ACC112 (cell line): ENCODE measurements at regions not wholly inside any gene's neighbourhood (a gene's known extent, or its start where the extent isn't known, plus 50 kb on each side); places are given as distances from the start of the nearest gene placed in this dataset.

Experiments
- H2AFZ ChIP-seq: fragments of 200-600 bp; sonication (generic); one replicate; pipeline ENCODE4 v1.6.0; 2017; ENCODE audit warnings: antibody characterized with exemption, low read length; ENCODE audit not compliant: unreplicated experiment
- H3K27ac ChIP-seq: fragments of 200-600 bp; sonication (generic); 2 replicates; pipeline ENCODE4 v1.5.1; 2014; ENCODE audit warnings: low read depth, mild to moderate bottlenecking, antibody characterized with exemption, low read length, moderate library complexity
- H3K27me3 ChIP-seq: fragments of 200-600 bp; sonication (generic); 2 replicates; pipeline ENCODE4 v1.6.1; 2014; ENCODE audit warnings: mild to moderate bottlenecking, antibody characterized with exemption, low read length, moderate library complexity, mixed read lengths; ENCODE audit not compliant: insufficient read depth
- H3K36me3 ChIP-seq: fragments of 200-600 bp; sonication (generic); 2 replicates; pipeline ENCODE4 v1.6.1; 2016; ENCODE audit warnings: mild to moderate bottlenecking, antibody characterized with exemption, low read length, moderate library complexity, mixed read lengths; ENCODE audit not compliant: insufficient read depth
- H3K4me1 ChIP-seq: fragments of 200-600 bp; sonication (generic); one replicate; pipeline ENCODE4 v1.6.1; 2016; ENCODE audit warnings: low read length, mixed read lengths; ENCODE audit not compliant: insufficient read depth, unreplicated experiment, control insufficient read depth
- H3K4me3 ChIP-seq: fragments of 200-600 bp; sonication (generic); 2 replicates; pipeline ENCODE4 v1.5.1; 2014; ENCODE audit warnings: mild to moderate bottlenecking, low read depth, low read length
- H3K79me2 ChIP-seq: fragments of 200-600 bp; sonication (generic); one replicate; pipeline ENCODE4 v1.6.0; 2016; ENCODE audit warnings: low read length; ENCODE audit not compliant: control insufficient read depth, unreplicated experiment, insufficient read depth

- no peak overlapping the region for H3K4me3 ChIP-seq
Measured at GRCh38 chr5:166320920-166321480, 1970.4 kb upstream of the WWC1 start.

GRCh38 chr5:166324372-166324771 is 1967.1 kb upstream of the WWC1 start:
- Histone ChIP-seq H3K79me2 (no peaks in the 10 kb centered on the region), H3K4me1 (no peaks in the 10 kb centered on the region), H3K36me3 (no peaks in the 10 kb centered on the region), H3K4me3 (no peak overlapping the region), H3K27me3 (no peaks in the 10 kb centered on the region), H2AFZ (no peak overlapping the region), H3K27ac (no peak overlapping the region)

More at GRCh38 chr5:166320920-166321480, 1970.4 kb upstream of the WWC1 start:
- Histone ChIP-seq H3K36me3 (no peaks in the 10 kb centered on the region), H3K27ac (no peak overlapping the region), H2AFZ (no peak overlapping the region), H3K79me2 (no peaks in the 10 kb centered on the region), H3K4me1 (no peaks in the 10 kb centered on the region), H3K27me3 (no peaks in the 10 kb centered on the region)

GRCh38 chr5:166329149-166329800 is 1962.2 kb upstream of the WWC1 start:
- Histone ChIP-seq H2AFZ (no peak overlapping the region), H3K36me3 (no peaks in the 10 kb centered on the region), H3K4me3 (no peak overlapping the region), H3K79me2 (no peaks in the 10 kb centered on the region), H3K4me1 (no peaks in the 10 kb centered on the region), H3K27ac (no peak overlapping the region), H3K27me3 (no peaks in the 10 kb centered on the region)

GRCh38 chr5:166330036-166330435 is 1961.4 kb upstream of the WWC1 start:
- no peak overlapping the region for H2AFZ ChIP-seq
- H3K27ac ChIP-seq = no peak overlapping the region
- H3K4me3 ChIP-seq = no peak overlapping the region
- H3K27me3 ChIP-seq = no peaks in the 10 kb centered on the region
- H3K79me2 ChIP-seq = no peaks in the 10 kb centered on the region
- no peaks in the 10 kb centered on the region for H3K4me1 ChIP-seq
- H3K36me3 ChIP-seq = no peaks in the 10 kb centered on the region

GRCh38 chr5:166331521-166331920 is 1959.9 kb upstream of the WWC1 start:
- Histone ChIP-seq H2AFZ (no peak overlapping the region), H3K27me3 (no peaks in the 10 kb centered on the region), H3K27ac (no peak overlapping the region), H3K4me1 (no peaks in the 10 kb centered on the region), H3K79me2 (no peaks in the 10 kb centered on the region), H3K4me3 (no peak overlapping the region), H3K36me3 (no peaks in the 10 kb centered on the region)

GRCh38 chr5:166338801-166339200 is 1952.6 kb upstream of the WWC1 start:
- Histone ChIP-seq H3K79me2 (no peaks in the 10 kb centered on the region), H3K4me3 (no peak overlapping the region), H2AFZ (no peak overlapping the region), H3K27me3 (no peaks in the 10 kb centered on the region), H3K4me1 (no peaks in the 10 kb centered on the region), H3K36me3 (no peaks in the 10 kb centered on the region), H3K27ac (no peak overlapping the region)

GRCh38 chr5:166340039-166340438 is 1951.4 kb upstream of the WWC1 start:
- Histone ChIP-seq H3K36me3 (no peaks in the 10 kb centered on the region), H3K79me2 (no peaks in the 10 kb centered on the region), H3K4me3 (no peak overlapping the region), H2AFZ (no peak overlapping the region), H3K27ac (no peak overlapping the region), H3K27me3 (no peaks in the 10 kb centered on the region), H3K4me1 (no peaks in the 10 kb centered on the region)

GRCh38 chr5:166341740-166342337 is 1949.6 kb upstream of the WWC1 start:
- H2AFZ ChIP-seq = no peak overlapping the region
- H3K27me3 ChIP-seq = no peaks in the 10 kb centered on the region
- no peak overlapping the region for H3K4me3 ChIP-seq
- H3K27ac ChIP-seq = no peak overlapping the region
- H3K4me1 ChIP-seq = no peaks in the 10 kb centered on the region
- H3K36me3 ChIP-seq = no peaks in the 10 kb centered on the region
- H3K79me2 ChIP-seq = no peaks in the 10 kb centered on the region

- H3K4me1 ChIP-seq = no peaks in the 10 kb centered on the region
- no peak overlapping the region for H3K4me3 ChIP-seq
- no peaks in the 10 kb centered on the region for H3K27me3 ChIP-seq
- no peaks in the 10 kb centered on the region for H3K79me2 ChIP-seq
- no peak overlapping the region for H3K27ac ChIP-seq
- no peaks in the 10 kb centered on the region for H3K36me3 ChIP-seq
- H2AFZ ChIP-seq = no peak overlapping the region
Measured at GRCh38 chr5:166342402-166342801, 1949.0 kb upstream of the WWC1 start.

GRCh38 chr5:166346726-166347374 is 1944.6 kb upstream of the WWC1 start:
- Histone ChIP-seq H3K4me3 (no peak overlapping the region), H3K79me2 (no peaks in the 10 kb centered on the region), H3K36me3 (no peaks in the 10 kb centered on the region), H3K27ac (no peak overlapping the region), H3K27me3 (no peaks in the 10 kb centered on the region), H3K4me1 (no peaks in the 10 kb centered on the region), H2AFZ (no peak overlapping the region)

GRCh38 chr5:166349046-166349445 is 1942.4 kb upstream of the WWC1 start:
- no peaks in the 10 kb centered on the region for H3K27me3 ChIP-seq
- H3K4me1 ChIP-seq = no peaks in the 10 kb centered on the region
- no peaks in the 10 kb centered on the region for H3K36me3 ChIP-seq
- no peaks in the 10 kb centered on the region for H3K79me2 ChIP-seq
- H2AFZ ChIP-seq = no peak overlapping the region
- H3K4me3 ChIP-seq = no peak overlapping the region
- H3K27ac ChIP-seq = no peak overlapping the region
